Right renal cortex interstitium (tissue), 3 donors: ENCODE measurements at regions not wholly inside any gene's neighbourhood (a gene's known extent, or its start where the extent isn't known, plus 50 kb on each side); places are given as distances from the start of the nearest gene placed in this dataset.

ENCODE experiments used
- DNase-seq, 3 donors: peaks; one replicate each; pipeline ENCODE4 v3.0.0-alpha.2; 2013; ENCODE audit warnings: low read depth in 3 of 3, low spot score in 2 of 3

DNA sequence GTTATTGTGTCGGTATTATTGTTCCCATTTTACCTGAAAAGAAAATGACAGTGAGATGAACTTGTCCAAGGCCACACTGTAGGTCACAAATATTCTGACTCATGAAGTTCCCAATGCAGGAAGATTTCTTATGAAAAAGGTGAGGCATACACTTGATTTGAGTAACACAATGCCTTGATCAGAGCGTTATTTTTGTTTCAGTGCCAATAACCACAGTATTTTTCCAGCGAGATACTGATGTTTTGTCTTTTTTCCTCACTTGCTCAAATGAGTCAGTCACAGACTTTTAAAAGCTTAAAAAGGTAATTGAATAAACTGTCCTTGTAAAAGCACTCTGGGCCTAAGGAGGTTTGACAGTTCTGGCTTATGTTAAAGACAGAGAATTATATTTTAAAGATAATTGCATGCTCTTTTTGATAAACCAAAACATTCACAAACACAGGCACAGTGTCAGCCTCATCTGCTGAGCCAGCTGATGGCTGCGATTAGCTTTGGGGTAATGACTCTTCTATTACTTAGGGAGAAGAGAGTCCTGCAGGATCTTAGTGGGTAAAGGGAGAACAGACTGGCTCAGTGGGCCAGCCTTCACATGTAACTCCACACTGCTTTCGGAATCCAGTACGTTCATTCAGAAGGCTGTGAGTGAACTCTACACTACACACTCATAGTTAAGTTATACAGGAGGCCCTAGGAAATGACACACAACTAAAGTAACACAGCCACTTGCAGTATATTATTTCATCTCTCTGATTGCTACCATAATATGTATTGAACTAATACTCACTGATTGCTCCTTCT, 165.5 kb upstream of the CD180 start:
- no peak for DNase-seq

DNA sequence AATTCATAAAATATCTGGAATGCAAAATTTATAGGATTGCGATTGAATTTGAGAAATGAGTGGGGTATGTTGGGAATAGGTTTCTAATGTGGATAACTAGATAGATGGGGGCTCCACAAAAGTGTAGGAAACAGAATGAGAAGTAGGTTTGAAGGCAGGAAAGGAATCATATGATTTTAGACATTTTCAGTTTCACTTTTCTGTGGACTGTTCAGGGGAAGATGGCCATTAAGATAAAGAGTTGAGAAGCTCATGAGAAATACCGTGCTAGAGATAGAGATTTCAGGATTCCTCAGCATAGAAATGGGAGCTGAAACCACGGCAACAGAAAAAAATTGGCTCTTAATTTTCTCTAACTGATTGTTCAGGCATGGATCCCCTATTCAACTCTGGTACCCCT, 163.4 kb upstream of the CD180 start:
- DNase-seq = no peak

DNA sequence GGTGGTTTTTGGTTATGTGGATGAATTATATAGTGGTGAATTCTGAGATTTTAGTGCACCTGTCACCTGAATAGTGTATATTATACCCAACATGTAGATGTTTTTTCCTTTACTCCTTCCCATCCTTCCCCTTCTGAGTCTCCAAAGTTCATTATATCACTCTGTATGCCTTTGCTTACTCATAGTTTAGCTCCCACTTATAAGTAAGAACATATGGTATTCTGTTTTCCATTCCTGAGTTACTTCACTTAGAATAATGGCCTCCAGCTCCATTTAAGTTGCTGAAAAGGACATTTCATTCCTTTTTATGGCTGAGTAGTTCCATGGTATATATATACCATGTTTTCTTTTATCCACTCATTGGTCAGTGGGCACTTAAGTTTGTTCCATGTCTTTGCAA, 161.6 kb upstream of the CD180 start:
- DNase-seq = no peak

DNA sequence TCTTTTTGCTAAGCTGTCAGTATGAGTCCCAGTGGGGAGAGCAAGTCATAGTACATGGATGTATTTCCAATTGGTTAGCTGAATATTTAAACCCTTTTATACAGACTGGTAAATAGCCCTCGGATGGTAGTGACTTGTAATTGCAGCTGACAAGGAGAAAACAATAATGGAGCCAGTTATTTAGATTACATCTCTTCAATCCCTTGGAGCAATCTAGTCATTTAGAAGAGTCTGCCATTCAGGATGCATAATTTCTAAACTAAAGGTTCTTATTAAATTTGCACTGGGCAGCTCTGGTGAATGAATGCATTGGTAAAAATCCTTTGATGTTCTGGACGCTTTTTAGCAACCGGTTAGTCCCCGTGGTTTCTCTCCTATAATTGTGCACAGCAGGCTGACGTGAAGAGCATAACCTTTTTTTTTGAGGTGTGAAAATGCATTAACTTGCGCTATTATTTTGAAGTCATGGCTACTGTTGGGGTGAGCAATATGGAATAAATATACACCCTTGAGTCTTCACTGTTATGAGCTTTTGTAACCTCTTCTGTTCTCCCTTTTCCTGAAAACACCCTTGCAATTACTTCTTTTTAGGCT, 158.6 kb upstream of the CD180 start:
- DNase-seq = no peak

DNA sequence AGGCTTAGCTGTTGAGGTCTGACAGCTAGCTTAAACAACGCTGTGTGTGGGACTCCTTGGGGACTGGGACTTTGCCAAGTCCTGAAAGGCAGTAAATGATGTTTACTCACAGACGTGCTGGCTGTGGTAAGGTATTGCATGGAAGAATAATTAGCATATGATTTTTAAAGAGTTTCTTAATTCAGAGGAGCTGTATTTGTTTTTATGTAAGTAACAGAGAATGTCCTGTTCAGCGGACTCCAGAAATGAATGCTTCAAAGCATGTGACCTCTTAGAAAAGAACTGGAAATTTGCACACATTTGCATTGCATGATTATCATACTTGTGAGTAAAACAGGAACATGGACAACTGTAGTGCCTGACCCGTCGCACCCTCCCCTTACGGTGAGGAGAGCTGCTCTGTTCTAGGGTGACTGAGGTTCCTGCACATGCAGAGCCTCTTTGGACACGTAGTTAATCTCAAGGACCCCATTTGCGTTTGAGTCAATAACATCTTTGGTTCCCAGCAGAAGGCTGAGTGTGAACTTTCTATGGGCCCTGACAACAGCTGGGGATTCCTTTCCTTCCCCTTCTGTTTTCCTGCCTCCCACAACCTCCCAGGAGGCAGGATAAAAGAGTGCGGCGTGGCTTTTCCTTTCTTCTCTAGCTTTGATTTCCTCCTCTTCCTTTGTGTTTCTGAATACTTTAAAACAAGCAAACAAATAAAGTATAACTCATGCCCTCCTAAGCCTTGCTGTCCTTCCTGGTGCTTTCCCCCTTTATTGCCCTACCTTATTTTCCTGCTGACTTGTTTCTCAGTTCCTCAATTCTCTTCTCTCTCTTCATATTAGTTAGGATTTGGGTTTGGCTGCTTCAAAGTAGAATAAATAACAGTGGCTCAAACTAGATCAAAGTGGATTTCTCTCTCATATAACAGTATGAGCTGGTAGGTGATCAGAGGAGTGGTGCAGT, 157.2 kb upstream of the CD180 start:
- no peak for DNase-seq

DNA sequence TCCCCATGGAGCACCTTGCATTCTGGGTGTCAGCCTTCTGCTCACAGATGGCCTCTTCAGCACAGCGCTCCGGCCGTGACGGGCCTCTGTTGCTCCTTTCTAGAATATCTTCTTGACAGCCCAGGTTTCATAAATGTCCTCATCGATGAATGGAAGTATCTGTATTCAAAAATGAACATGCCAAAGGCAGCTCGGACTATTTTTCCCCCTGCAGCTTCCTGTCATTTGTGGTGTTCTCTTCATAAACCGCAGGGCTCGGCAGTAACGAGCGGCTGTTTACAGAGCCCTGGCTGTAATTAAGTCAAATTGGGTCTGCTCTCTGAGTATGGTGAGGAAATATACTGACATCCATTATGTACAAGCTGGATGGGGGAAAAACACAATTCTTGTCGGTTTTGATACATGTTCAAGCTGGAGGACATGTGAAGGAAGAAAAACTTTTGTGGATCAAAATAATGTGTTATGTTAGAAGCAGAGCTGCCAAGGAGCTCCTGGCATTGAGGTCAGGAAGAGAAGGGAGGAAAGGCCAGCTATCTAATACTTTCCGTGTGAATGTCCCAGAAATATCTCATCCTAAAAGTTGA, 154.1 kb upstream of the CD180 start:
- DNase-seq = no peak

DNA sequence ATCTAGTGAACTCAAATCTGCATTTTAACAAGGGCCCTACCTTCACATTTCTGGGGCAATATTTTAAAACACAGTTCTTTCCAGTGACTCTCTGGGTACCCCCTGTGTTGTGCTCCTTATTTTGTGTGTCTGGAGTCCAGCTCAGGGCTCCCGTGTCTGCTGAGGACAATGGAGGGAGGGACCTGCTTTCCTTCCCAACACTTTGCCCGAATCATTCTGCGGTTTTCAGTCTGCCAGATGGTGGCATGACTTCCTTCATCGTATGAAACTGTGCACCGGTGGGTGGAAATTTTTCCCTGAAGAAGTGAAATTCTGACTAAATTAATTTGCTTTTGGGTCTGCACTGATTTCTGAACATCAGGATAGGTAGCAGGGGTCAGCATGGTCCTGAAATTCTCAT, 153.6 kb upstream of the CD180 start:
- no peak for DNase-seq

DNA sequence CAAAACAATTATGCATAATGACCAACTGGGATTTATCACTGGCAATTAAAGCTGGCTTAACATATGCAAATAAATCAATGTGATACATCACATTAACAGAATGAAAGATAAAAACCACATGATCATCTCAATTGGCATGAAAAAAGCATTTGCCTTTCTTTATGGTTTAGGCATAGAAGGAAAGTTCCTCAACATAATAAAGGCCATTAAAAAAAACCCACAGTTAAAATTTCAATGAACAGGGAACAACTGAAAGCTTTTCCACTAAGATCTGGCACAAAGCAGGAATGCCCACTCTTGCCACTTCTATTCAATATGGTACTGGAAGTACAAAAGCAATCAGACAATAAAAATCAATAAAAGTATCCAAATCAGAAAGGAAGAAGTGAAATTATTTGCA, 151.2 kb upstream of the CD180 start:
- no peak for DNase-seq

DNA sequence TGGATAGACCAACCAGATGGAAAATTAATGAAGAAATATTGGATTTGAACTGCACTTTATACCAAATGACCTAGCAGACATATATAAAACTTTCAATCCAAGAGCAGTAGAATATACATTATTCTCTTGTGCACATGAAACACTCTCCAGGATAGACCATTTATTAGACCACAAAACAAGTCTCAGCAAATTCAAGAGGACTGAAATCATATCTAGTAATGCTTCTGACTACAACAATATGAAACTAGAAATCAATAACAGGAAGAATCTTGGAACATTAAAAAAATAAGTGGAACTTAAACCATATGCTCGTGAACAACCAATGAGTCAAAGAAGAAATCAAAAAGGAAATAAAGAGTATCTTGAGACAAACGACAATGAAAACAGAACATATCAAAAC, 150.0 kb upstream of the CD180 start:
- no peak for DNase-seq

DNA sequence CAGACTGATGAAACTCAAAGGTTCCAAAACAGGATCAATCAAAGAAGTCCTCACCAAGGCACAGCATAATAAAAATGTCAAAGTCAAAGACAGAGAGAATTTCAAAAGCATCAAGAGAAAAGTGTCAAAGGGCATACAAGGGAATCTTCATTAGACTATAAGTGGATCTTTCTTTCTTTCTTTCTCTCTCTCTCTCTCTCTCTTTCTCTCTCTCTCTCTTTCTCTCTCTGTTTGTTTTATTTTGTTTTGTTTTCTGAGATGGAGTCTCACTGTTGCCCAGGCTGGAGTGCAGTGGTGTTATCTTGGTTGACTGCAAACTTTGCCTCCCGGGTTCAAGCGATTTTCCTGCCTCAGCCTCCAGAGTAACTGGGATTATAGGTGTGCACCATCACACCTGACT, 148.3 kb upstream of the CD180 start:
- no peak for DNase-seq

DNA sequence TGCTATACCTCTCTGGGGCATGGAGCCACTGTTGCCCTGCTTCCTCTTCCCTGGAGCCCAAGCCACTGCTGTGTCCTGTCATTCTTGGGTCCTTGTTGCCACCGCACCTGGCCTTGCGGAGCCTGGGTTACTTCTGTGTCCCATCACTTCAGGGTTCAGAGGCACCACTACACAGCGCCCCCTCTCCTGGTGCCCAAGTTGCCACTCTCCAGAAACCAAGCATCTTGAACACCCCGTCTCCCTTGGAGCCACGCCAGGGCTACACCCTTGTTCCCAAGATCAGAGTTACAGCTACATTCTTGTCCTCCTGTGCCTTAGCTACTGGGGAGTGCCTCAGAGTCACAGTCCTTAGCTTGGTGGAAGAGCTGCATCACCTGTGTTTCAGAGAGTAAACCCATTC, 147.2 kb upstream of the CD180 start:
- no peak for DNase-seq

DNA sequence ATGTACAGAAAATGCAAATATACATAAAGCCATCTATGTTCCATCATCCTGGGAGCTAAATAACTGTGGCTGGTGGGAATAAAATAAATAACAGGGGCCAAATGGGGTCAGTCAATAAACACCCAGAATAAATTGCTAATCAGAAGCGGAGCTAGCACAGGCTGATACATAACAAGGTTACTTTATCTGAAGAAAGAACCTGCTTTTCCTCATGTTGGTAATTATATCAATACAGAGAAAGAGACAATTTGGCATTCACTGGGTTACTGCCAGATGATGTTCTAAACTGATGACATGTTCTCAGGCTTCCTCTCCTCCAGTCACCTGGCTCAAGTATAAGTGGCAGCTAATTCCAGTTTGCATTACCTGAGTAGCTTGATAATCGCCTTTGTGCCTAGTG, 144.9 kb upstream of the CD180 start:
- DNase-seq = no peak

DNA sequence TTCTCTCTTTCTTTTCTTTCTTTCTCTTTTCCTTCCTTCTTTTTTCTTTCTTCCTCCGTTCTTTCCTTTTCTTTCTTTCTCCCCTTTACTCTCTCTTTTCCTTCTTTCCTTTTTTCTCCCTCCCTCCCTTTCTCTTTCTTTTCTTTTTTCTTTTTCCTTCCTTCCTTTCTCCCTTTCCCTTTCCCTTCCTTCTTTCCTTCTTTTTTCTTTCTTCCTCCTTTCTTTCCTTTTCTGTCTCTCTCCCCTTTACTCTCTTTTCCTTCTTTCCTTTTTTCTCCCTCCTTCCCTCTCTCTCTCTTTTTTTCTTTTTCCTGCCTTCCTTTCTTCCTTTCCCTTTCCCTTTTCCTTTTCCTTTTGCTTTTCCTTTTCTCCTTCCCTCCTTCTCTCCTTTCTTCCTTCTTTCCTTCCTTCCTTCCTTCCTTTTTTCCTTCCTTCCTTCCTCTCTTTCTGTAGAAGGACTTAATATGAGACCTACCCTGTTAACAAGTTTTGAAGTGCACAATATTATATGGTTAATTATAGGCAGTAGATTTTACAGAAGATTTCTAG, 142.7 kb upstream of the CD180 start:
- DNase-seq = no peak

DNA sequence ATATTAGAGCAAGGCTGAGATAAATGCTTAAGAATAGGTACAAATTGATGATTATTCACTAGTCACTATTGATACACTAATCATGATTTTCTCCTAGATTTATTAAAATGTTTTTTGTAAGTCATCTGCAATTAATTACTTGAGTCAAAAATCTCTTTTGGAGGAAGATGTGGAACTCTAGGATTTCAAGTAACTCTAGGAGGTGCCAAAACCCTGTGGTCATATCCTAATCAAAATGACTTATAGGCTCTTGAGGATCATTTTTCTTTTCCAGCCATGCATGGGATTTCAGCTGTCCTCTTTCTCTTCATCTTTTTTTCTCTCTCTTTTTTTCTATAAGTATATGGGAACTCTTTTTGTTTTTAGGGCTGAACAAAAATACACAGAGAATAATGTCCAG, 141.8 kb upstream of the CD180 start:
- DNase-seq = no peak

DNA sequence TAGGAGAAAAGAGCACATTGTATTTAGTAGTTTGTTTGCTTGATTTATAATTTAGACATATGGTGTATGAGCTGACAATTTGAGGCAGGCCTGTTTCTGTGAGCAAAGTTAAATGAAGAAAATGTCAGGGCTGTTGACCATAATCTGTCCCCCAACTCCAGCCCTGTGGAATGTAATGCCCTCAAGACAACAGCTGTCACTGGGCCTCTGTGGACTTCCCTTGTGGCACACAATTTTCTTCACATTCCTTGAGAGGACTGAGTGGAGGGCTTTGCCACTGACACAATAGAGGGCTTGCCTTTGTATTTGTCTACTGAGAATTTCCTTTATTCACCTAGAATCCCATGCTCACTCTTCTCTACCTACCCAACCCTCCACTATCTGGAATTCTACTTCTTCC, 141.2 kb upstream of the CD180 start:
- no peak for DNase-seq

DNA sequence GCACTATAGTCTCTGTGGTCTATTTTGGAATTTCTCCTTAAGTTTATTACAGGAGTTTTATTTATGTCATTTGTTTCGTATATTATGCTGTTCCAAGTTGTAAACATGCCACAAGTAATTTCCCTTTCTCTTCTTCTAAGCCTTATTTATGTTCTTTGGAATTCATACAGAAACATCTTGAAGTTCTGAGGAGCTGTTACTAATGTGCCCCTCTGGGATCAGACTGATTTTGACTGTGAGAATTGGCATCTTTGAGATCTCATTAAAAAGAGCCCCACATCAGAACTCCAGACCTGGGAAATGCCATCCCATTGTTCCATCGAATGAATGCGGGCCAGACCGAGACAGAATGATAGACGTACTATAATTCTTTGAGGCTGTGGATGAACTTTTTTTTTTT, 138.8 kb upstream of the CD180 start:
- no peak for DNase-seq

DNA sequence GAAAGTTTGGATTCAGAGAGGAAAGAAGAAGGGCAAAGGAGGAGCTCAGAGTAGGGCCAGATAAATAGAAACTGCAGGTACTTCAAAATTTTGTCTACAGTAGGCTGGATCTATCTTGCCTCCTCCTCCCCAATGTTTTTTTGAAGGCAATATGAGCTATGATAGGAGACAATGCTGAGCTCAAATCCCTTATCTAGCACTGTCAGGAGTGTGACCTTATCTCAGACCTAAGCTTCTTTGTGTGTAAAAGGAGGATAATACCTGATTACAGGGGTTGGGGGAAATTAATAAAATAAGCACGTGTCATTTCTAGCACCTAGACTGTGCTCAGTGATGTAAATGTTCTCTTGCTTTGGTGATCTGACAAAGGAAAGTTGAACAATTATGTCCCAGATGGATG, 137.8 kb upstream of the CD180 start:
- DNase-seq = no peak

DNA sequence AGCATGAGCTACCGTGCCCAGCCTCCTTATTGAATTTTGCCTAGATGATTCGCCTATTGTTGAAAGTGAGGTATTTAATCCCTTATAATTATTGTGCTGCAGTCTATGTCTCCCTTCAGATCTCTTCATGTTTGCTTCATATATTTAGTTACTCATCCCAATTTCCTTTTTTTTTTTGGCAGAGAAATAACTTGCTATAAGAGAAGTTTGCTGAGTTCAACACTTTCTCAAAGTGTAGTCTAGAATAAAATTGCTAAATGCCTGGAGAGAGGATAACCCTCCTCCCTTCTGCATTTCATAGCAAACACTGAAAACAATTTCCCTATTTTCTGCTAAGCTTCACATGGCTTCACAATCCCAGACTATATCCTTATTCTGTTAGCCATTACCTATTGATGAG, 136.6 kb upstream of the CD180 start:
- no peak for DNase-seq

DNA sequence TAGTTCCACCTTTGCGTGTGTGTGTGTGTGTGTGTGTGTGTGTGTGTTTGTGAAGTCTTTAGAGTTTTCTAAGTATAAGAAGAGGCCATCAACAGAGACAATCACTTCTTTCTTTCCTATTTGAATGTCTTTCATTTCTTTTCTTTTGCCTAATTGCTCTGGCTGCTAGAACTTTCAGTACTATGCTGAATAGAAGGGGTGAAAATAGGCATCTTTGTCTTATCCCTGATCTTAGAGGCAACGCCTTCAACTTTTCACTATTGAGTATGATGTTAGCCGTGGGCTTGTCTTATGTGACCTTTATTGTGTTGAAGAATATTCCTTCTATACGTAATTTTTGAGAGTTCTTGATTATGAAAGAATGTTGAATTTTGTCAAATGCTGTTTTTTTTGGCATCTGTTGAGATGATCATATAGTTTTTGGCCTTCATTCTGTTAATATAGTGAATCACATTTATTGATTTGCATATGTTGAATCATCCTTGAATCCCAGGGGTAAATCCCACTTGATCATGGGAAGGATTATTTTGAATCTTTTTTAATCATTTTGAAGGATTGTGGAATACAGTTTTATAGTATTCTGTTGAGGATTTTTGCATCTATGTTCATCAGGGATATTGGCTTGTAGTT, 134.8 kb upstream of the CD180 start:
- no peak for DNase-seq

DNA sequence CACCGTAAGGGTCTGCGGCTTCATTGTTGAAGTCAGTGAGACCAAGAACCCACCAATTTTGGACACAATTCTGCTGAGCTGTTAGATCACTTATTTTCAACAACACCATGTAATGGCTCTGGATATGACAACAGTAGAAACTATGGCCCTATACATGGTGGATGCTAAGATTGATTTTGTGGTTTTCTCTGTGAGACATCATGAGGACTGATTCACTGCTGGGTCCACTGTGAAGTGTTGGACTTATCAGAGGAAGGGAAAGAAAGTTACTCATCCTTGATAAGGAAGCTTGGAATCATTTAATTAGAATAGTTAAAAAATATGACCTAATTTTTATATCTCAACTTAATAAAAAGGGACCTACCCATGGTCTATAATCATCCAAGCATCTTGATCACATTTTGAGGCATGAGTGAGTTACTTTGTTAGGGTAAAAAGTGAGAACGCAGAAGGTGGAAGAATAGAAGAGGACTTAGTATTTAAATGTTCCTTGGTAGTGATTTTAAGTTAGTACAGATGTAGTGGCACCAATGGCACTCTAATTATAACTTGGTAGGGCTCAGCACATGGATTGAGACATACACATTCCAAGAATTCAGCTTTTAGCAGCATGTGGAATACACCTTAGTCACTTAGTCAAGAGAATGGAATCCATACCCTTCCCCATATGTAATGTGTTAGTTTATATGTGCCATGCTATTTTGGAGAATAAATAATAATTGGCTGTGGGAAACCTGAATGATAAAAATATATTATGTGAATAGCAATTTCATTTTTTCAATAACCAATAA, 123.5 kb upstream of the CD180 start:
- no peak for DNase-seq
